GM19395 (cell line): ENCODE measurements at regions not wholly inside any gene's neighbourhood (a gene's known extent, or its start where the extent isn't known, plus 50 kb on each side); places are given as distances from the start of the nearest gene placed in this dataset.
"Not testable (repeated sequence)": the region's sequence is repeated elsewhere in the genome, so short reads cannot be mapped to it uniquely, and the experiment has no call there.

Experiments
- ATAC-seq: cut with Tn5 transposase; IDR thresholded peaks from one replicate; pipeline ENCODE4 v1.9.1; 2021; ENCODE audit warnings: mild to moderate bottlenecking, moderate library complexity; ENCODE audit not compliant: unreplicated experiment

DNA sequence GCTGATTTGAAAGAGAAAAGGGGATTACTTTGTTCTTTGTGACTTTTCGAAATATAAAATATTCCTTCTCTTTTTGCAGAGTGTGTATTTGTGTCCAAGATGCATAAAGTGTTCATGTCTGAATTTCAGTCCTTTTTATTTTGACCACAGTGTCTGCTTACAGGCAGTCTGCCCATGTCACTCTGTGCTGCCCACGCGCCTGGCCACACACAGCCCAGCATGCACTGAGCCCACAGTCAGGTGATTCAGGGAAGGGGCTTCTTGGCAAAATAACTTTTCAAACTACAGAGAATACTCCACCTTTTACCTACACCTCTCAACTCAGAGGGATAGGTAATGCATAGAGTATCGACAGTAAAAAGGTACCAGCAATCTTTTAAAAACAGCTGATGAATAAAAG lies 142.5 kb upstream of the TRPC4 start:
- no peak for ATAC-seq

DNA sequence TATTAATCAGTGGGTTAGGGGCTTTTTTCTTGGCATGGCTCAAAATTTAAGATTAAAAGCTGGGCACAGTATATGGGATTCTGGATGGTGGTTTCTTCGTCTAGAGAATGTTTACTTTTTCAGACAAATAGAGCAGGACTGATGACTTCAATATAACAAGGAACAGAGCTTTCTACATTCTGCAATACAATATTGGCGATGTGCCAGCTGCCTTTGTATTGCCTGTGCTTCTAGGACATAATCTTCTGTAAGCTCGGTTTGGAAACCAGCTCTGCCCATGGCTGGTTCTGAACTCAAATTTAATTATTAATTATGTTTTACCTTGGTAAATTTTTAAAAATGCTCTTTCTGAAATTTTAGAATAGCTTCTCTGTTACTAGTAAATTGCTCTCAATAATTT lies 139.1 kb upstream of the TRPC4 start:
- no peak for ATAC-seq

DNA sequence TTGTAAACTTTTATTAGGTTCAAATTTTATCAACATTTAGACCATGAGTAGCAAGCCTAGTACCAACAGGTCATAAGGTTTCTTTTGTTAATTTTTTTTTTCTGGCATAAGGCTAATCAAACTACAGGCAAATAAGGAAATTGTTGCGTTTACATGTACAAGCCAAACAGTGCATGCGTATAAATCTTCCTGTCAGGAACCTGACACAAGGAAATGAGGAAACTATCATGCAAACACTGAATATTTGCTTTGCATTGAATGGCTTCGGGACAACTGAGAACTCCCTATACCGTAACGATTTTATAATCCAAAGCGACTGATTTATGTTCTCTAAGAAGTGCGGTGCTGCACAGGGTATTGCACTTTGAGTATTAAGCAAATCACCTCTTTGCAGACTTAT lies 133.0 kb upstream of the TRPC4 start:
- ATAC-seq = no peak

DNA sequence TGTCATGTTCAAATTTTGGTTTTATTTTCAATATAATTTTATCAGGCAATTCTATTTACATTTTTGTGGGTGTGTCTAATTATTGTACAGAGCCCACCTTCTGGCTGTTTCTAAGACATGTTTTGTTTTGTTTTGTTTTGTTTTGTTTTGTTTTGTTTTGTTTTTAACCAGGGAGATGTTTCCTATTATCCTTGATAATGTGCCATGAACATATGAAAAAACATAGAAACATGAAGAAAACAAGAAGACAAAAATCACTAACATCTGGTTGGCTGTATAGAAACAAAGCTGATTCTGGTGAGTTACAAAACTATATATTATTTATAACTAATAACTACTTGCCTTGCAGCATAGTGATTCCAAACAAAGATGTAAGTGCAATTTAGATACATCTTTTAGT lies 128.1 kb upstream of the TRPC4 start:
- no peak for ATAC-seq

DNA sequence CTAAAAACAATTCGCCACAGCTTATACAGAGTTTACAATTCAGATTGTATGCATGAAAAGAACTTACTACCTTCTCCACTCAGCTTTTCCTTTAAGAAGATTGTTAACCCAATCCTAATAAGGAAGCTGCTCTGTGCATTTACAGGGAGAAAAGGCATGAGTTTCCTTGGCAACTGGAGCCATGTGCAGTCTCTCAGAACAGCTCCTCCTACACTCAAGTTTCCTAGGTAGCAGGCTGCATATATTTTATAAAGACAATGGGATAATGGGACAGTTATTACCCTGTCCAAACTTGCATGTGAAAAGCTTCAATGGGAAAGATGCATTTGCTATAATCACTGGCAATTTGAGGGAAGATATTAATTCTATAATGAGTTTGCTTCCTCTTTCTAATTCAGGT lies 125.5 kb upstream of the TRPC4 start:
- ATAC-seq = no peak

DNA sequence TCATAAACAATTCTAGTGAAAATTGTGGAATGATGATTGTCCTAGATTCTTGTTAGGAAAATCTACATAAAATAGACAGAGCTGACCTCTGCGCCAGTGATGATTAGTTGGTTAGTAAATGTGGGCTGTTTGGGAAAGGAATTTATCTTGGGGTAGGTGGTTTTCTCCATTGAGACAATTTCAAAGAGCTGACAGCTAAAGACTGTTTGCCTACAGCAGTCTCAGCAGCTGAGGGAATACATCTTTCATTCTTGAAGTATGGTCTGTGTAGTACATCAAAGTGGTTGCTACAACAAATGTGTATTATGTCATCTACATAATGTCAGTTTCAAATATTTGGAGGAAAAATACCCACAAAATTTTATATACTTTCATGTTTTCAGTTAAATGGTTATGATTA lies 117.2 kb upstream of the TRPC4 start:
- ATAC-seq = no peak

DNA sequence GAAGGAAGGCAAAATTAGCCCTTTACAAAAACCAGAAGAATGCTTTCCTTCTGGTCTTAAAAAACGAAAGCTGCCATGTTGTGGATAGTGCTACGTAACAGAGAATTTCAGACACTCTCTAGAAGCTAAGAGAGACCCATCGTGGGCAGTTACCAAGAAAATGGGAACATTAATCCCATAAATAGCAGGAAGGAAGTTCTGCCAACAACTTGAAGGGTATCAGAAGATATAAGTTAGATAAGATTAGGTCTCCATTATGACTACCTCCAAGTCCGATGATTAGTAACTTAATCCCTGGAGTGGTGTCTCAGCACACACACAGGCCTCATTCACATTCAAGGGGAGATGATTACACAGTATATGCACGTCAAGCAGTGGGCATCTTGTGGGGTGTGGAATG lies 115.7 kb upstream of the TRPC4 start:
- ATAC-seq = no peak

DNA sequence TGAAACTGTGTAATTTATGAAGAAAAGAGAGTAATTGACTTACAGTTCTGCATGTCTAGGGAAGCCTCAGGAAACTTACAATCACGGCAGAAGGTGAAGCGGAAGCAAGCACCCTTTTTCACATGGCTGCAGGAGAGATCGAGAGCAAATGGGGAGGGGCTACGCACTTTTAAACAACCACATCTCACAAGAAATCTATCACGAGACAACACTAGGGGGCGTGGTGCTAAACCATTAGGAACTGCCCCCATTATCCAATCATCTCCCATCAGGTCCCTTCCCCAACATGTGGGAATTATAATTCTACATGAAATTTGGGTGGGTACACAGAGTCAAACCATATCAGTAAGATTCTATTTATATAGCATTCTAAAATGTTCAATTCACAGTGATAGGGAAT lies 114.8 kb upstream of the TRPC4 start:
- ATAC-seq = no peak

DNA sequence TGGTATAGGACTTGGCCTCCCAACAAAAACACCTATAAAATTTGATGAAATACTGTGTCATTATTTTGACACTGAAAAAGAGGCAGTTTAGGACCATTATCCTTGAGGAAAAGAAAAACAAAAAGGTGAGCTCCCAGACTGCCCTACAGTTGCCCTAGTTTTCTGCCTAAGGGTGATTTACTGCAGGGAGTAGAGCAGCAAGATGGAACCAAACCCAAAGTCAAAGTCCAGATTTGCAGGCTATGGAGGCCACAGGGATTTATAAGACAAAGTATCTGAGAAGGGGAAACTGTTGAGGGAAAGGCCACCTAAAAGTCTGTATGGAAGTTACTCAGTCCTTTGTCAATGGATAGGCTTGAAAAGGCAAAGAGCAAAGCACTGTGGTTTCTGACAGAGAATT lies 112.4 kb upstream of the TRPC4 start:
- ATAC-seq = no peak

DNA sequence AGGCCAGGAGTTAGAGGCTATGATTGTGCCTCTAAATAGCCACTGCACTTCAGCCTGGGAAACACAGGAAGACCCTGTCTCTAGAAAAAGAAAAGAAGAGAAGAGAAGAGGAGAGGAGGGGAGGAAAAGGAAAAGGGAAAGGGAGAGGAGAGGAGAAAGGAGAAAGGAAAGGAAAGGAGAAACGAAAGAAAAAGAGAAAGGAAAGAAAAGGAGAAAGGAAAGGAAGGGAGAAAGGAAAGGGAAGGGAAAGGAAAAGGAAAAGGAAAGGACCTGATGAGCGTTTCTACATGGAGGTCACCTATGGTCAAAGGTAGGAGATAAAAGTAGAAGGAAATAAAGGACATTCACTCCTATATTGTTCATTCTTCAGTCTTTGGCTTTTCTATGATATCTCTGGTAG lies 109.1 kb upstream of the TRPC4 start:
- no peak for ATAC-seq

DNA sequence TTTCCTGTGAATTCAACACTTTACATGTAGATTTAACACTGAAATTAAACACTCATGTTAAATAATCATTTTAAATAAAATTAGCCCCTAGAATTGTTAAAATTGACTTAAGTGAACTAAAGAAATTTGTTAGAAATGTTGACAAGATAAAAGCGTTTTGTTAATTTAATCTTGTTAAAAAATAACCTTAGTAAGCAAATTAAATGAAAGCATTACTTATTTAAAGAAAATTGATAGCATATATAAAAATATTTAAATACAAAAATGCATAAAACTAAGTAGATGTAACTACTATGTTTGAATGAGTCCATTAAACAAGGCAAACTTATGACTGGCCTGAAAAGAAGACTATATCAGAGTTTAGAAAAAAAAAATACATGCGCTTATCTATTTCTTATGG lies 99.0 kb upstream of the TRPC4 start:
- no peak for ATAC-seq

DNA sequence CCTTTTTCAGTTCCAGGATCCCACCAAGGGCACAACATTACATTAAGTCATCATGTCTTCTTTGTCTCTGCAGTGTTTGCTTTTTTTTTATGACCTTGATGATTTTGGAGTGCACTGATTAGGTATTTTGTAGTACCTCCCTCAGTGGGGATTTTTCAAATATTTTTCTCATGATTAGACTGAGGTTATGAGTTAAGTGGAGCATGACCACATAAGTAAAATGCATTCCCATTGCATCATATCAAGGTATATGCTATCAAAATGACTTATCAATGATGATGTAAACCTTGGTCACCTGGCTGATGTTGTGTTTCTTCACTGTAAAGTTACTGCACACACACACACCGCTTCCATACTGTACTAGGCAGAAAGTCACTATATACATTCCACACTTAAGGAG lies 96.7 kb upstream of the TRPC4 start:
- no peak for ATAC-seq

DNA sequence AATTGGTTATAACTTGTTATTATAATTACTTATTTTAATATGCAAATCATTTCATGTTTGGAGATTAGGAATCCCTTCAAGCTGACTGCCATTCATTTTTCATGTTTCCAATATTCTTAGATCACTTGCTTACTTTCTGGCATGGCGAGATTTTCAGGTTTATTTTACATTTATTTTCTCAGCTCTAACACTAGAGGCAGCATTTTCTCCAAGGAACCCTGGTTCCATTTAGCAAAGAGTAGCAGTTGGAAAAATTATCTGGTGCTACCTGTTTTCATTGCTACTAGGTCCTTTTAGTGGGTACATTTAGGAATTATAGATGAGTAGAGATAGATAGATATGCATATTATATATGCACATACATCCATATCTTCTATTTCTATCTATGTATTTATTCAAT lies 90.9 kb upstream of the TRPC4 start:
- ATAC-seq = no peak

DNA sequence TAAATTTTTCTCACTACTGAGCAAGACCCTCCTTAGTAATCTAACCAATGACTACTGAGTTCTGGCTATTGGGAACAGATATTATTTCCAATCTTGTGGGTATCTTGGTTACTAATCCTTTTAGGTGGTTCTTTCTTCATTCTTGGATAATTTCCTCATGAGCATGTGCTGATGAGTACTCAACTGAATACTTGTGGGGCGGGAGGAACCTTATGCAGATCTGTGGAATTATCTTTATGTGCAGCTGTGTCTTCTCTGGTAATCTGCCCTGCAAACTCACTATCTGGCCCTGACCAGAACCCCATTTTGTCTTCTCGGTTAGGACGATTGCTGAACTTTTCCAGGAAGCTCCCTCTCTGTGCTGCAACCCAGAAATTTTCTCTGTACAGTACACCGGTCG lies 89.7 kb upstream of the TRPC4 start:
- no peak for ATAC-seq

DNA sequence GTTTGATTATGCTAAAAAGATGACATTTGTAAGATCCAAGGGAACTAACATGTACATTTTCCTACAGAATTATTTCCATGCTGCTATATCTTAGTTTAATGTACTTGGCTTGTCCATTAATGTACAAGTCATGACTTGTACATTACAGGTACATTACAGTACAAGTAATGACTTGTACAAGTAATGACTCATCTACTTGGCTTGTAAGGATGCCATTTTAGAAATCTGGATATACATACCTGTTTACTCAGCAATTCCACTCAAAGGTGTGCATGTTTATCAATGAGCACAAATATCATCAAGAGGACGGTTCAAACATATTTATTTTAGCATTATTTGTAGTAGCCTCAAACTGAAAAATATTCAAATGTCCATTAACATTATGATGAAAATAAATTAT lies 87.0 kb upstream of the TRPC4 start:
- no peak for ATAC-seq

DNA sequence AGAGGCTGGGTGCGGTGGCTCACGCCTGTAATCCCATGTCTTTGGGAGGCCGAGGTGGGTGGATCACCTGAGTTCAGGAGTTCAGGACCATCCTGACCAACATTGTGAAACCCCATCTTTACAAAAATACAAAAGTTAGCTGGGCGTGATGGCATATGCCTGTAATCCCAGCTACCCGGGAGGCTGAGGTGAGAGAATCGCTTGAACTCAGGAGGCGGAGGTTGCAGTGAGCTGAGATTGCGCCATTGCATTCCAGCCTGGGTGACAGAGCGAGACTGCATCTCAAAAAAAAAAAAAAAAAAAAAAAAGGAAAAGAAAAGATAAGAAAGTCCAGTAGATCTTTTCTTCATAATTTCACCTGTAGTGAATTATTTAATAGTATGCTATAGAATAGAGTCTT lies 85.0 kb upstream of the TRPC4 start:
- not testable (repeated sequence) for ATAC-seq

DNA sequence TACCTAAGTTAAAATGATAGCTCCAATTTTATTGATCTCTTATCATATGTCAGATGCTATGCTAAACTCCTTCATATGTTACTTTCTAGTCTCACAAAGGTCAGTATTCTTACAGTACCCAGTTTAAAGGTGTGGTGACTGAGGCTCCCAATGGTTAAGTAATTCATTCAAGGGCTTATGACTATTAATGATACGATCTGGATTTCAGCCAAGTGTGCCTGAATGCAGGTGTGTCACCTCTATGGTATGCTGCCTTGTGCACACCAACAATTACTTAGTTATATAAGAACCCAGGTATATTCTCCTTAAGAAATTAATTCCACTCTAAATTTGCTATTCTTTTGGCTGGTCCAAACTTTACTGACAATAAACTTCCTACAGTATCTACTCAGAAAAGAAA lies 84.6 kb upstream of the TRPC4 start:
- ATAC-seq = no peak

DNA sequence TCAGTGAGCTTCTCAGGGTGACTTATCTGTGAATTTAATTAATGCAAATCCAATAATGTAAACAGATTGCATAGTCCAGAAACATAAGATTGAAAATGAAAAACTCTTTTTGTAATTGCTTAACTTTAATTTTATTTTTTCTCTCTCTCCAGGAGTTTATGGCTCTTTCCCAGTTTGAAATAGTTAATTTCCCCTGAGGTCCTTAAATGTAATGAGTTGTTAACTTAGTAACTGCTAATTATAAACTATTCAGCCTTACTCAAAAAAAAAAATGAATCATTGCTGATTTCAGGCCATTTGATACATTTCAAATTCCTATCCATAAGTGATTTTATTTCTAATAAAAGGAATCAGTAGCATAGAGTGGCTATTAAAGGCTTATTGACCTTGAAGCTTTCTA lies 84.1 kb upstream of the TRPC4 start:
- ATAC-seq = no peak

DNA sequence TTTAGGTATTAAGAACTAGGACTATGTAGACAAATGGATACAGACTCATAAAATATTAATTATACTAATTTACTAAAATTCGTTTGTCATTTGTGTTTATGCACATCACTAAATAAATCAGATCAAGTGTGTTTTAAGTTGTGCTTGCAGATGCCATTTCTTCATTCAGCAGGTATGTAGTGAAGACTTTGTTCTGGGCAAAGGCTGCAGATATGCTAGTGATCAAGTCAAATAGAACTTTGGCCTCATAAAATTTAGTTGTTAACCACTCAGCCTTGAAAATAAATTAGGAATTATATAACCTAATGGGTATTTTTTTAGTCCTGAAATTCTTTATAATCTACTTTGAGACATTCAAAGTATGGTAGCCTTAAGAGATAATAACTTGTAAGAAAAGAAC lies 80.4 kb upstream of the TRPC4 start:
- ATAC-seq = no peak

DNA sequence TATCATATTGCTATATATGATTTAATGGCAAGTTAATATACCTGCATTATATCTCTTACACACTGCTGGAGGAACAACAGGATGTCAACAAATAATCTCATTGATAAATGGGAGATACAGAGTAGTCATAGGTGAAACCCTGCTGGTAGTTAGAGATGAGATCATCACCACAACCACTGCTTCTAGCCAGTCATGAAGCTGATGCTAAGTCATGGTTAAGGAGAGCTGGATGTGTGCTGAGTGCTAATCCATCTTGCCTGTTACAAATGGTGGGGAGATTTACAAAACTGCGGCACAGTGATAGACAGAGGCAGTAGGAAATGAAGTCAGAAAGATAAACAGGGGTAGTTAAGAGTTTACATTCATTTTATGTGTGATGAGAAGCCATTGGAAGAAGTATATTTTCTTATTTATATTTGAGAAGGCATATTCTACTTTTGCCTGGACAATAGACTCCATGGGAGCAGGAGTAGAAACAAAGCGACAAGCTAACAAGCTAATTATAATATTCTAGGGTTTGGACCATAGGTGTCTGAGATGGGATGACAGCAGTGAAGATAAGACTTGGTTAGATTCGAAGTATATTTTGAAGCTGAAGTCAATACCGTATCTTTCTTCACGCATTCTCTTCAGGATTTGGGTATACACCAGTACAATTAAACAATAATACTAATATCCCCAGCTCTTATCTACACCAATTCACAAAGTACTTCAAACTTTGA lies 78.0 kb upstream of the TRPC4 start:
- no peak for ATAC-seq

DNA sequence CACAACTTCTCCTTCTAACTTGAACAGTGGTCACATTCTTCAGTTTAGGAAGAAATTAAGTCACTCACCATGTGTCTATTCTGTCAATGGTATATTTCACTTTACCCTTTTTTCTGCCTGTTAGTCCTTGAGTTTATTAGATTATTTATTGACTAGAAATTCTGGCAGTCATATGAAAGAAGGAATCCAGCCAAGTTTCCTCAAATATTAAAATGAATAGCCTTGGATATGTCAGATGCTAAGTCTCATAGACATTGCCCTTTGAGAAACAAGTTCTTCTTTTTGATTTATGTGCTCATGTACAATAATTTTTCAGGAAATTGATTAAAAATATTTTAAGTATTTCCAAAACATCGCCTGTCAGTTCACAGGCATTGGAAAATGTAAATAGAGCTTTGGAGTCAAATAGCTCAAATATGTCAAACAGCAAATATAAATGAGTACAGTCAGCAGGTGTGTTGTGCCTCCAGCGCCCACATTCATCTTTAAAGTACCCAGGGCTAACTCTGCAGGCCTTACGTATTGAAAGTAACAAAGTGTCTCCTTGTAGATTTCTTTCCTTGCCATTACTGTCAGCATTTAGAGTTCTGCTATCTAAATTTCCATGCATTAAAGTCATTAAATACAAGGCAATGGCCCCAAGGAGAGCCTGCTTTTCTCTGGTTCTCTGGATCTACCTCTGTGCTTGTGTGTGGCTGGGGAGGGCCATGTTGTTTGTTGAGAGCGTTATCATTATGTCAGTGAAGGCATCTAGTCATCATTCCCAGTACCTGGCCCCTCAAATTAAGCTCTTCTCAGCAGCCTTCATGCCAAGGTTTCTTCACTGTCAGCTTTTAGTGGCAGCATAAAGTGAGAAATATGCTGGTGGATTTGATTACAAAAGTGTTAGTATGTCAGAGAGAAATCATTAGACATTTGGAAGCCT lies 76.3 kb upstream of the TRPC4 start:
- no peak for ATAC-seq

DNA sequence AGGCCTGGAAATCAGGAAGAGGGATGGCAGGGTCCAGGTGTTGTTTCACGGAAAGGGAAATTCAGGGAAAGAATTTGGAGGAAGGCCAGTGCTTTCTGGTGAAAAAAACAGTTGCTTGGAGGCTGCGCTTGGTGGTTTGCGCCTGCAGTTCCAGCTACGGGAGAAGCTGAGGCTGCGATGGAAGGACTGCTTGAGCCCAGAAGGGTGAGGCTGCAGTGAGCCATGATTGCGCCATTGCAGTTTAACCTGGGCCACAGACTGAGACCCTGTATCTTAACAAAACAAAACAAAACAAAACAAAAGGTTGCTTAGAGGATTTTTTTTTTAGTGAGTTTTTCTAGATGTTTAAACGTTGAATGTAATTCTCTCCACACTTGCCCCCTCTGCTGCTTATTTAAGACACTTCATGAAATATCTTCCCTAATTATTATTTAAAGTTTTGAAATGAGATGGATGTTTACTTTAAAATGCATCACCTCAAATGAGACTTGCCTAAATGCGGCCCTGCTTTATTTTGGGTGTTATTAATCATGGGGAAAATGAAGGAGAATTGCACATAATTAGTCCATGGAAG lies 75.4 kb upstream of the TRPC4 start:
- no peak for ATAC-seq
